ENCODE measurements at regions not wholly inside any gene's neighbourhood (a gene's known extent, or its start where the extent isn't known, plus 50 kb on each side); places are given as distances from the start of the nearest gene placed in this dataset.

DNA sequence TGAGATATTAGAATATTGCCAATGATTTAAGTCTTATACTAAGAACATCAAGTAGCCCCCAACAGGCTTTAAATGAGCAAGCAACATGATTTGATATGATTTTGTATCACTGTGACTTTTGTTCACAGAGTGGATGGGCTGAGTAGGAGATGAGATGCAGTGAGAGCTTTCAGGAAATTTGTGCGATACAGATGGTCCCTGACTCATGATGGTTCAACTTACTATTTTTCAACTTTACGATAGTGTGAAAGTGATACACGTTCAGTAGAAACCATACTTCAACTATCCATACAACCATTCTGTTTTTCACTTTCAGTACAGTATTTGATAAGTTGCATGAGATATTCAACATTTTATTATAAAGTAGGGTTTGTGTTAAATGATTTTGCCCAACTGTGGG is 78.7 kb upstream of the NWD2 start:
- no peak for DNase-seq (ENCODE audit: low read depth in 4 of 4, low spot score in 1 of 4)

DNA sequence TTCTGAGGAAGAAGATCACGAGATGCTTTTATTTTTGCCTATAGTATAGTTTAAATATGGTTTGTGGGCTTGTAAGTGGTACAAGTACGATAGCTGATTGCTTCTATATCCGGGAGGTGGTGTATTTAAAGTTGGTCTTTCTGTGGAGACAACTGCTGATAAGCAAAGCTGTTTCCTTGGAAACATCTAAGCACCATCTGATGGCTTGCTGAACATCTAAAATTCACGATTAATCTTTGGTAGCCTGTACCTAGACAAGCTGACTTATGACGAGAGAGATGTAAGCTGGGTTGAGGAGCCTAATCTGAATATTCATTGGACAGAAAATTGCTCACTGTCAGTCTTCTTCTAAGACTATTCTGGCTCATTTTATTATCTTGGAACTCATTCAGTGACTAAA is 74.6 kb upstream of the NWD2 start:
- DNase-seq (ENCODE audit: low read depth in 4 of 4, low spot score in 1 of 4), result no peak

DNA sequence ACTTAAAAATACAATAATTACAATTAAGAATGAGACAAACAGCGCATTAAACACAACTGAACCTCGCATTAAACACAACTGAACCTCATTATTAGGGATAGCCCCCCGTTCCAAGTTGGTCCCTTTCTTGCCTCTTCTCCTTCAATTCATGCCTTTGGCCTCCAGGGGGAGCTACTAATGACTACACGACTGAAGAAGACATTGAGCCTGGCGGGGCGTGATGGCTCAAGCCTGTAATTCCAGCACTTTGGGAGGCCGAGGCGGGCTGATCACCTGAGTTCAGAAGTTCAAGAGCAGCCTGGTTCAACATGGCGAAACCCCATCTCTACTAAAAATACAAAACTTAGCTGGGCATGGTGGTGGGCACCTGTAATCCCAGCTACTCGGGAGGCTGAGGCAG is 56.4 kb upstream of the NWD2 start:
- peak in 1 of 4 experiments; percentile 2 for DNase-seq (ENCODE audit: low read depth in 4 of 4, low spot score in 1 of 4)
